GM21529 (cell line): ENCODE measurements at regions not wholly inside any gene's neighbourhood (a gene's known extent, or its start where the extent isn't known, plus 50 kb on each side); places are given as distances from the start of the nearest gene placed in this dataset.
A peak's percentile ranks its signal among the peaks of the same experiment; 100 is the strongest.

Experiments used
- ATAC-seq: cut with Tn5 transposase; IDR thresholded peaks from one replicate; pipeline ENCODE4 v1.9.1; 2021; ENCODE audit not compliant: unreplicated experiment

DNA sequence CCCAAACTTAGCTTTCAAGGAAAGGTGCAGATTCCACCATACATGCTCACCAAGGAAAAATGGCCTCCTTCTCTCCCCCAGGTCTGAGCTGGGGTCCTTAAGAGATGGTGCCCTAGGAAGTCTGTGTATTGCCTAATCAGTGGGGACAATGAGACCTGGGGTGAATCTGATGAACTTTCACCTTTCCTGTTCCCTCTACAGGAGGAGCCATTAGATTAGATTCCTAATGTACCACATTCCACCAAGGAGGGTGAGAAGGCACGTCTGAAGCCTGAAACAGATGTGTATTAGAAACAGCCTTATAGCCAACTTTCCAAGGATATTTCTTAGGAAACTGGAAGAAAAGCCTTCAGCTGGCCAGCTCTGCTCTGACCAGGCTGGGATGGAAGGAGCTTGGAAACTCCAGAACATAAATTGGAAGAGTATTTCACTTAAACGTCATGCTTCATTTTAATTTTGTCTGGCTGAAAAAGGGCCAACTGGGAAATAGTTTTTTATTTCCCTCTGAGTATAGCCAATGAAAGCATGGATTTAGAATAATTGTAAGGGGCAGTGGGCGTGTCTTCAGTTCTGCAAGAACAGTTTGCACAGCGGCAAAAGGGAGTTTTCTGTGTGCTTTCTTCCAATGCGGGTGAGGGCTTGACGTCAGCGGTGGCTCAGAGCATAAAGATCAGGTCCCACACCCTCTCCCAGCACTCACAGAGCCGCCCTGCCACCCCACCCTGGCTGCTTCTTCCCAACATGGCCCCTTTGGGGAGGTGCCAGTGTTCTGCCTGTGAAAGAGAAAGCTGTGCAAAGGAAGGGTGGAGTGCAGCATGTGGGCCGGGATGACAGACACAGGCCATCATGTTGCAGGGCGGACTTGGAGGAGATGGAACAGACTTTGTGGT, 210.9 kb downstream of the ESM1 start:
- no peak for ATAC-seq

DNA sequence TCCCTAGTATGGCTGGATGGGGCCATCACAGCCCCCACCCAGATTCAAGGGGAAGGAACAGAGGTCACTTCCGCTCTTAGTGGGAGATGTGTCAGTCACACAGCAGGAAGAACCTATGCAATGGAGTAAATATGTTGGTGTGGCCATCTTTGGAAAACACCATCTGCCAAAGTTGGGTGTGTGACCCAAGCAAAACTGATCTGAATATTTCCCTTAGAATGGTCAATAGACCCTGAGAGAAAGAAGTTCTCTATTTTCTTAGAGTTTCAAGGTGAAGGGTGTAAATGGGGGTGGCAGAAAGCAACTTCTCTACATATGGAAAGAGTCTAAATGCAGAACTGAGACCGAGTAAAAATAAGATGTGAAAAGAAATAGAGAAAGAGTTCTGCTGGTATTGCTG, 212.7 kb downstream of the ESM1 start:
- peak; percentile 76 for ATAC-seq

DNA sequence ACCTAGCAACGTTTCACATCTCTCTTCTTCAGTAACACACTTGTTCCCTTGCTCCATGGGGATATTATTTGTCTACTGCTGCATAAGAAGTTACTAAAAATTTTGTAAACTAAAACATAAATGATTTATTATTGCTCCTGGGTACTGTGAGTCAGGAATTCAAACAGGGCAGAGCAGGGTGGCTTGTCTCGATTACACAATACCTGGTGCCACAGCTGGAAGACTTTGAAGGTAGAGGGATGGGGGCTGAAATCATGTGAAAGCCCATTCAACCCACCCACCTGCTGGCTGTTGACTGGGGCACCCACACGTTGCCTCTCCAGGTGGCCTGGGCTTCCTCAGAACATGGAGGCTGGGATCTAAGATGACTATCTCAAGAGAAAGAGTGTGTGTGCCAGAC, 213.2 kb downstream of the ESM1 start:
- ATAC-seq: no peak

DNA sequence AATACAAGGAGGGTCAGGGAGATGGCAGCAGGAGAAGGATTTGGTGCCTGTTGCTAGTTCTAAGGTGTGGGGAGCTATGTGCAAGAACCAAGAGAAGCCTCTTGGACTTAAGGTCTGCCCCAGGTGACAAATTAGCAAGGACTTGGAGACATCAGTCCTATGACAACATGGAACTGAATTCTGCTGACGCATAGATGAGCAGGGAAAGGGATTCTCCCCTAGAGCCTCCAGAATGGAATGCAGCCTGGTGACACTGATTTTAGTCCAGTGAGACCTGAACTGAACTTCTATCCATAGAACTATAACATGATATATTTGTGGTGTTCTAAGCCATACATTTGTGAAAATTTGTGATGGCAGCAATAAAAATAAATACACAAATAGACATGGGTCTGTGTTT, 215.6 kb downstream of the ESM1 start:
- ATAC-seq: no peak

DNA sequence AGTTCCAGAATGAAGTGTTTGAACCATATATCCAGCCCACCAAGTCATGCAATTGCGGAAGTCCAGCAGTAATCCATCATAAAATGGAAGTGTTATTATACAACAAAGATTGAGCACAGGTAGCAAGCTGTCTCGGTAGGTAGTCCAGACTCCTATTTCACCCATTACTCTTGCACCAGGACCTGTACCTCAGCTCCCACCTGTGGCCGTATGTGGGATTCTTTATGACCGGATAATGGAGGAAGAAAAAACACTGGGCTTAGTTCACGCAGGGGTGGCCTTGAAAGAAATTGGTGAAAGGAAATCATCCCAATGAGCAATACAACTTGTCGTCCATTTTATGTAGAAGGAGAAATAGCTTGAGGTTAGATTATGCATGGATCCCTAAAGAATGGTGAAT, 216.3 kb downstream of the ESM1 start:
- ATAC-seq: no peak

DNA sequence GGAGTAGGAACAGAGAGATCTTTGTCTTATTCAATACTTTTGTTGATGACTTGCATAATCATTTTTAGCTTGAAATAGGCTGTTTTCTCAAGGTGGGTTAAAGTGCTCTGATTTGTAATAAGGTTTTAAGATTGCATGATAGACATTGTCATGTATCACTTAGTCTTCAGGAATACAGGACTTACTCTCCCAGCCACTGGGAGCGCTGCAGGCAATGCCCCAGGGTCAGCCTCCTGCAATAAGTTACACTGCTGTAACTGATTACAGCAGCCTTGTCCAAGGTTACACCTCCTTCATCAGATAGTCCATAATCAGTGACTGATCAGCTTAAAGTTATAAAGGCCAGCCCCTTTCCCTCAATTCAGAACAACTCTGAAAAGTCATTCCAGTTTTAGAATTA, 218.6 kb downstream of the ESM1 start:
- ATAC-seq: no peak

DNA sequence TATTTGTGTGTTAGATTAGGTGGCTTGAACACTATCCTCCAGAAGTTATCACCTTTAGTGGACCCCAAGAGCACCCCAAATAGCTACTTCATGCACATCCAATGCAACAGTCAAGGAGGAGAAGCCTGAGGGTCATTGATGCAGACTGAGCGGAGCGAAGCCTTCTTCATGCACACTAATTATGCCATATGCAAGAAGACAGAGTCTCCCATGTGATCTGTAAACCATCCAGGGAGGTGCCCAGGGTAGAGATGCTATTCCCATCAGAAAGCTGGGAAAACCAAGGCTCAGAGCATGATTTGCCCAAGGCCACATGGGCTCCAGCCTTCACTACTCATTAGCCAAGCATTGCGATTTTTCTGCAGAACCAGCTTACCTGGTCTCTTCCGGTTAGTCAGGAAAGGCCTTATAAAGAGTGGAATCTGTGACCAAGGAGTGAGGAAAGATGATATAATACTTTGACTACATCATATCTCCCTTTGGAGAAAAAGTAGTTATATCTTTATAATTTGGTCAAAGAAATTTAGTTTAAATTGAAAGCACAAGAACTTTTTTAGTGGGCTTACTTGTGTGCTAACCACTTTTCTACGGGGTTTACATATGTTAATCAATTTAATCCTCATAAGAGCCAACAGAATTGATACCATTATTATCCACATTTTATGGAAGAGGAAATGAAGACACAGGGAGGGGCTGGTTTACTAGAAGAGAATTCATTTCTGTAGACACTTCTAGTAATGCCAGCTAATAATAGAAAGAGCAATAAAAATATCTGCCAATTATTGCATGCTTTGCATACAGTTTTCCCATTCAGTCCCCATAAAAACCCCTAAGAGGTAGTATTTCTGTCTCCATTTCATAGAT, 220.0 kb downstream of the ESM1 start:
- no peak for ATAC-seq

DNA sequence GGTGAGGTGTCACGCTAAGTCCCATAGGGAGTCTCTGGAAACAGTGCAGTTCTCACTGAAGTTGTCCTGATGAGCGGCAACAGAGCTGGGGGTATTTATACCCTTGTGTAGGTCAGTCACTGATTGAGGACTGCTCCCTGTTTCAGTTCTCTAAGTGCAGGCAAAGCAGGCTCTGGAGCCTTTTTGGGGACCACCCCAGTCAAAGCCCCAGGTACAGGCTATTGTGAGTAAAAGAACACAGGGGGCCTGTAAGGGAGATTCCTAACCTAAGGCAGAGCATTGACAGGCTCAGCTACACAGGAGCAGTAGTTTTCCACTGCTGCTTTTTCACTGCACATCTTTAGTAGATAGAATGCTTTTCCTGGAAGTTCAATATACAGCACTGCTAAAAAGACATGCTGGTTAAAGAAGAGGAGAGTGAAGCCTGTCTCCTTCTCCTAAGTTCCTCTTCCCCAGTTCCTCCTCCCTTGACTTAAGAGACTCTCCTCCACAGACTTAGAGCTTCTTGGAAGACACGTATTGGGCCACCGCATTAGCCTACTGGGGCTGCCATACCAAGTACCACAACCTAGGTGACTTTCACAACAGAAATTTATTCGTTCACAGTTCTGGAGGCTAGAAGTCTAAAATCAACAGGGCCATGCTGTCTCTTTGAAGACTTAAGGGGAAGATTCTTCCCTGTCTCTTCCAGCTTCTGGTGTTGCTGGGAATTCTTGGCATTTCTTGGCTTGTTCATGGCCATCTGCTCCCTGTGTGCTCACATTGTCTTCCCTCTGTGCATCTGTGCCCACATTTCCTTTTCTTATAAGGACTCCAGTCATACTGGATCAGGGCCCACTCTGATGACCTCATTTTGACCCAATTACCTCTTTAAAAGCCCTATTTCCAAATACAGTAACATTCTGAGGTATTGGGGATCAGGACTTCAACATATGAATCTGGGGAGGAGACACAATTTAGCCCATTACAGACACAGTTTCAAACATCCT, 221.0 kb downstream of the ESM1 start:
- no peak for ATAC-seq

DNA sequence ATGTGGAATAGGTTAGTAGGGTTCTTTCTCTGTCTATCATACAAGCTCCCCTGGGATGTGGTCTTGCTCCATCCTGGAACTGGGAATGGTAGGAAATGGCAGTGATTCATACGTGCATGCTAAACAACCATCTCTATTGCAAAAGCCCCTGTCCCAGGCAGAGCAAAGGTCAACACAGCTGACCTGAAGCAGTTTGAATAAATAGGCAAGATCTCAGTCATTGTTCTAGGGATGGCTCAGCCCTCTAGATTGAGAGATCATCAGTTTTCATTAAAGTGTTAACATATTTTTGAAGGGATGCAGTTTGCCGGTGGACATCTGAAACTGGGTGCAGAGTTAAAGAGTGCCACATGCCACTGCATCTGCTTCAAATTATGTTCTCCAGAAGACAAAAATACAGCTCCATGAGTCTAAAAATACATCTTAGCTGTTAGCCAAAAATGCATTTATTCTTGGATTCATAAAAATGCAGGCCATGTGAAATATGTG, 224.1 kb downstream of the ESM1 start:
- no peak for ATAC-seq

DNA sequence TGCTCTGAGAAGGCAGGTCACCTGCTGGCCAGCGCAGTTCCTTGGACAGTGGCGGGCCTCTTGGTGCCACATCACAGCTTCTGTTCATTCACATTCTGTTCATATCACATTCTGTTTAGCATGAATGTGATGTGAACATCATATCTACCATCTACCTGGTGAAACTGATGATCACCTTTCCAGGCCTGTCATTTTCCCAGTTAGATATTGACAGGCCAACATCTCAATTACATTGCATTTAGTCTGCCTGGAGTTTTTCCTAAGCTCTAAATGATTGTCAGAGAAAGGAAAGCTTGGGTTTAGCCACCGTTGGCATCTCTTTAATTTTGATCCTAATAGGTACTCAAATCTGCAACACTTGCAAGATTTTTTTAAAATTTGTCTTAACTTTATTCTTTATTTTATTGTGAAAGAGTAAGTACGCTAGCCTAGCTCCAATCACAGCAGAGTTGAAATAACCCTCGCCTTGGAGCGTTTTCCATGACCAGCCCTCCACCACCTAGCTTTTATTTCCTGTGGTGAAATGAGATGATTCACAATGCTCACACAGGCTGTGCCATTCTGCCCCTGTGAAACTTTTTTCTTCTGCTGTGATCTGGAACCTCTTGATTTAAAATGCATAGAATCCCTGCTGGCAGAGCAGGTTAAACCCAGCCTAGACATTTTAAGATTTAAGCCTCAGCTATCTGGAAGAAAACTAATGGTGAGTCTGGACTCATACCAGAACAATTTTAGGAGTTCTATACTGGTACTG, 225.0 kb downstream of the ESM1 start:
- ATAC-seq: no peak

DNA sequence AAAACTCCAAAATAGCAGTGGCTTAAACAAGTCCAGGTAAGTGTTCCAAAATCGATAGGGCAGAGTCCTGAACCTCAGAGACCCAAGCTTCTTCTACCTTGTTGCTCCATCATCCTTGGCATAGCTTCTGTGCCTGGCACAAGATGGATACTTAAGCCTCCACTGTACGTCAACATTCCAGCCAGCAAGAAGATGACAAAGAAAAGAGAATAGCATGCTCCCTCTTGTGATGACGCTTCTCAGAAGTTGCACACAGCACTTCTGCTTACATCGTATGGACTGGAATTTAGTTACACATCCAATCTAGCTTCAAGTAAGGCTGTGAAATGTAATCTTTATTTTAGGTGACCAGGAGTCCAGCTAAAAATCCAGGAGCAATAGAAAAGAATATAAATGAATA, 227.4 kb downstream of the ESM1 start:
- ATAC-seq: no peak

DNA sequence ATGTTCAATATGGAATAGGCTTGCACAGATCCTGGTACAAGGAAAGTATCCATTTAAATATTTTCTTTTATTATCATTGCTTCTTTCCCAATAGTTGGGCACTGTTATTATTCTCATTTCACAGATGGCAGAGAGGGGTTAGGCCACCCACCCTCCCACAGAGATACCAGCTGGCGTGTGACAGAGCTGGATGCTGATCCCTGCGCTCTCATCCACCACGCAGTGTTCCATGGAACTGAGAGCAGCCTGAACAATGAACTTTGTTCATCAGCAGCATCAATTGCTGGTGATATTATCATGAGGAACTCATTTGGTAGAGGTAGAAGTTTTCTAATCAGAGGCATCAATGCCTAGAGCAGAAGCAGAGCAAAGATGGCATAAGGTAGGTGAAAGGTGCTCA, 227.9 kb downstream of the ESM1 start:
- no peak for ATAC-seq

DNA sequence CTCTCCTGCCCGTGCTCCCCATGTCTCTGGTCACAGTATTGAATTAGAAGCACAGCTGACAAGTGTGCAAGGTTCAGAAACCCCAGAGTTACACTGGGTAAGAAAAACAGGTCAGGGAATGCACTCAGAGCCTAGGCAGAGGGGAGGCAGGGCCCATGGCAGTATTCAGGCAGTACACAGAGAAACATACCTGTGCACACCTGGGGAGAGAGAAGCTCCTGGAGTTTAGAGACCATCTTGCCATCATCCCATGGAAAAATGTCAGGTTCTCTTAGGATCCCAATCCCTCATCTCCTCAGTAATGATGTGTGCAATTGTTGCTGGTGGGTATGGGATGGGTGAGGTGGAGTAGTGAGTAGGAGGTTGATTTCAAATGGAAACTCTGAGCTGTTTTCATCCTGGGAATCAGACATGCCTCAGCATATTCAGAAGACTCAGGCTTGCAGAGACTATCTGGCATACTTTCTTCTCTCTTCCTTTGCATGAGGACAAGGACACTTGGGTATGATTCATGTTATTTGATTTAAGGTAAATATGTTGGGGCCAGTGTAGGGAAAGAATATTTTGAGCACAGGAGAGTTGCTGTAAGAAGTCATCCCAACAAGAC, 228.5 kb downstream of the ESM1 start:
- no peak for ATAC-seq

DNA sequence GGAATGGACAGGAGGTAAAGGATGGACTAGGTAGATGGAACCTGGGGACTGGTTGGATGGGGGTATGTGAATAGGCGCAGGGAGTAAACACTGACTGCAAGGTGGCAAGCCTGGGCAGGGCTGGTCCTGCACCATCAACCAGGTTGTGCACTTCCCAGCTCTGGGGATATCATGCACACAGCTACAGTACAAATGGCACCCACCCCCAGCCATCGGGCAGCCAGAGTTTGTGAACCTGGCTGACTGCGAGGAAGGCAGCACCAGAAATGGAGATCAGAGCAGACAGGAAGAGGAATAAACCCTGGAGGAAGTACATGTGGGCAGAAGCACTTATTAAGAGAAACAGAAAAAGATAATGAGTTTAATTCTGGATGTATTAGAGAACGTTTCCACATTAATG, 229.1 kb downstream of the ESM1 start:
- ATAC-seq: no peak

DNA sequence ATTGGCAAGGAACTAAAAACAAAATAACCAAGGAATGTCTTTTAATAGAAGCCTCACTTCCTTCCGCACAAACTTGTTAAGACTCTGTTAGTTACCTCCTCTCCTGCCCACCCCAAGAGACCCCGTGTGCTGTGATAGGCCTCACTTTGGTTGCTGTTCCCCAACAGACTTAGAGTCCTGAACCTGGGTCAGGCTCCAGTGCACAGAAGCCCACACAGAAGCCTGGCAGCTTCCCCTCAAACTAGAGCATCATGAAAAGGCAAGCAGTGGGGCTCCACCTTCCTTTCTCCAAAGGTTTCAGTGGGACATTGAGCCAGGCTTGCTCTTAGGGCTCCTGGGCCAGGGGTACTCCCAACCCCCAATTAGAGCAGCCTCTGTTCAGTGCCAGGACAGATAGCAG, 230.5 kb downstream of the ESM1 start:
- no peak for ATAC-seq

DNA sequence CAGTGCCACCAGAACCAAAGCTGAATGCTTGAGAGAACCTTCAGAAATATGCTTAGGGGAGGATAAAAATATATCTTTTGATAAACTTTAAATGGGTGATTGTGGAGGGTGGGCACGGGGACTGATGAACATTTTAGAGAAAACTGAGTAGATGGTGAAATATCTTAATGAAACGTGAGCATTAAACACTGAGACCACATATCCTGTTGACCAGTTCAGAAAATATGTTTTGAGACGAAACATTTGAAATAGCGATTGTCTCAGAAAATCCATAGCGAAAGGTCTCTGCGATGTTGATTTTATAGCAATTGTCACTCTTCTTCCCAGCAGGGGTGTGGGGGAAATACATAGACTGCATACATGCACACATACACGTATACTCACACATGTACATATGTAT, 231.0 kb downstream of the ESM1 start:
- ATAC-seq: no peak

DNA sequence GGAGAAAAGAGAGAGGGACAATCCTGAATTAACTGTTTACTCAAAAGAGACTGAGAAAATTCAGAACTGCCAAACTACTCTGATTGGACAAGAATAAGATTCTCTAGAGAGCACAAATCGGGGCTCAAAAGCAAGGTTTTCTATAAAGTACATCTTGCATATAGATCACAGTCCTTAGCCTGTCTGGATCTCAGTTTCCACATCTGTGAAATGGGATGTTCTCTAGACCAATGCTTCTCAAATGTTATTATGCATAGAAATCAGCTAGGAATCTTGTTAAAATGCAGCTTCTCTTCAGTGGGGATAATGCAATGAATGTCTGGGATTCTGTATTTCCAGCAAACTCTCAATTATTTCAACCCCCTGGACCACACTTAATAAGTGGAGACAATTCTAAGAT, 231.6 kb downstream of the ESM1 start:
- ATAC-seq: no peak

DNA sequence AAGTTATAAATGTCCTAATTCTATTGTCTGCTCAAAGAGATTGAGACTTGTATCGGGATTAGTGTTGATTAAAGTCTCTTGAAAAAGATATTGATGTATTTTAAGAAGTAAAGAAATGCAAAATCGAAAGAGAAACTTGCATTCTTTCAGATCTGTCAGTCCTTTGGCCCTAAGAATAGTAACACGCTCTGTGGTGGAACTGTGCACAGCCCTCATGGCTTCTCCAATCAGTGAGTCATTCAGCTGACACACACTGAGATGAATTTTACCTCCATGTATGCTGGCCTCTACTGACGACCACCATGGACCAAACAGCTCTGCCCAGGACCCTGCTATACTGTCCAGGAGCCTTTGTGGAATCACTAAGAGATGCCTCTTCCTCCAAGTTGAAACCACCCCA, 232.4 kb downstream of the ESM1 start:
- ATAC-seq: peak; percentile 99

DNA sequence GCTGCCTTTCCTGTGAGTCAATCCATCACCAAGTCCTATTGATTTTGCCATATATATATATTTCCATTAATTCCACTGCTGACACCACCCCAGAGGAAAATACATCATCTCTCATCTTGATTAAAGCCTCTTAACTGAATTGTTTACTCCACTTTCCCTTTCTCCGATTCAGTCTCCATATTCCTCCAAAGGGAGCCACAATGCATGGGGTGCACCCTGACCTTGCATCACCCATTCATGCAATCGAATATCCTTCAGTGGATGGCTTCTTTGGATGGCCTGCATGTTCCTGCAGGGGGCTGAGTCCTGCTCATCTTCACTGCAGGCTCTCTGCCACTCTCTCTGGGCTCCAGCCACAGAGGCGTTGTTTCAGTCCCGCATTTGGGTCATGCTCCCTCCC, 231.0 kb downstream of the SNX18 start:
- ATAC-seq: no peak
